Psoas muscle (tissue), 7 donors: ENCODE measurements at regions not wholly inside any gene's neighbourhood (a gene's known extent, or its start where the extent isn't known, plus 50 kb on each side); places are given as distances from the start of the nearest gene placed in this dataset.
A peak's percentile ranks its signal among the peaks of the same experiment; 100 is the strongest.

Source experiments
- ATAC-seq, 4 donors: fragments of 200-7000 bp; cut with Tn5 transposase; one replicate each; pipeline ENCODE4 v1.9.1; 2020; ENCODE audit warnings: moderate library complexity in 3 of 4, mild to moderate bottlenecking in 2 of 4
- DNase-seq, 2 donors: peaks; one replicate each; pipeline ENCODE4 v3.0.0-alpha.2; 2020
- H3K27ac ChIP-seq: fragments of 200-600 bp; one replicate; pipeline ENCODE4 v1.8.0; 2022
- H3K27me3 ChIP-seq, 3 donors: fragments of 200-600 bp in 1 of 3; one replicate each; pipeline versions ENCODE4 v1.6.1 to v1.8.0; 2013 to 2022; ENCODE audit warnings: low read length in 2 of 3, mild to moderate bottlenecking in 2 of 3, moderate library complexity in 1 of 3; ENCODE audit not compliant: insufficient read depth in 3 of 3
- H3K36me3 ChIP-seq, 2 donors: fragments of 200-600 bp in 1 of 2; one replicate each; pipeline versions ENCODE4 v1.6.1 to v1.8.0; 2013 to 2022; ENCODE audit warnings: low read depth in 1 of 2, mild to moderate bottlenecking in 1 of 2, moderate library complexity in 1 of 2; ENCODE audit not compliant: insufficient read depth in 1 of 2
- H3K4me1 ChIP-seq: fragments of 200-600 bp; one replicate; pipeline ENCODE4 v1.8.0; 2022
- H3K4me3 ChIP-seq: fragments of 200-600 bp; one replicate; pipeline ENCODE4 v1.8.0; 2022; ENCODE audit warnings: mild to moderate bottlenecking
- H3K9me3 ChIP-seq: fragments of 200-600 bp; one replicate; pipeline ENCODE4 v1.8.0; 2022
- WGBS, 3 donors: extraction: QIAGEN DNeasy Blood & Tissue Kit; methylation state at CpG; one replicate each; pipeline versions ENCODE4 v1.1.6 to v1.1.7; 2013; 5-methylcytosine and 5-hydroxymethylcytosine counted together
- intact Hi-C, 2 donors: fragments of 100-400 bp; cut with DNase I; formaldehyde crosslinking; loops; one replicate each; pipeline versions ENCODE4 v1.11.0 to v1.14.2; 2022
- TF ChIP-seq, protein P1 (sequence below): fragments of 200-600 bp; IDR thresholded peaks from one replicate; pipeline ENCODE4 v1.8.0; 2022; ENCODE audit warnings: antibody characterized with exemption
- donor health status: healthy with polysubstance abuse.
- donor health status: DM: no; HTN: no; CAD: no; lungs with moderate emphysema.
- donor health status: Bipolar disorder and iron deficiency.
- donor health status: healthy.
- donor health status: DM: yes; HTN: yes; CAD: no.
- donor health status: DM: no; HTN: no; CAD: no.
- donor health status: DM: yes; HTN: yes; CAD: no.

DNA sequence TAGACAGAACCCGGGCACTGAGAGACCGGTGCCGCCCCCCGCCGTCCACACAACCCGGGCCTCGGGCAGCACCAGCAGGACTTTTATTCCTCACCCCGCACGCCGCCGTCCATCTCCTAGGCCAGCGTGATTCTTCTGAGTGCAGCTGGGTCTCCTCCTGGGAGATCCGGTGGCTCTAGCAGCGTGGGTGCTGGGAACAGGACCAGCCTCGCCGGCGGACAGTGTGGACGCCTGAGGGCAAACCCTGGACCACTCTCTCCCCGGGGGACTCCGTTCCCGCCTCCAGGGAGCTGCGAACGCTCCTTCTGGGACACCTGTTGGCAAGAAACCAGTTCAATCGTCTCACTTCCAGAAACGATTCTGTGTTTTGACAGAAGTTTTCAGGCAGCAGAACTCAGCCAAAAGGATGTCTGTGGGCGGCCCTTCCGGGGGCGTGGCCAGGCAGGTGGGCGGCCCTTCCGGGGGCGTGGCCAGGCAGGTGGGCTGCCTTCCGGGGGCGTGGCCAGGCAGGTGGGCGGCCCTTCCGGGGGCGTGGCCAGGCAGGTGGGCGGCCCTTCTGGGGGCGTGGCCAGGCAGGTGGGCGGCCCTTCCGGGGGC is 130.7 kb downstream of the DLL1 start:
- Histone ChIP-seq H3K4me3 (no peak overlapping the region), H3K36me3 (no peaks in the 10 kb centered on the region), H3K9me3 (no peaks in the 10 kb centered on the region), H3K4me1 (peaks cover 3% of the 10 kb centered on the region), H3K27ac (no peak overlapping the region), H3K27me3 (no peaks in the 10 kb centered on the region)
- no peak for ATAC-seq
- WGBS, 3 donors, result 89 to 92% (median 91%) methylated on average over 32 to 40 of the region's 40 CpGs
- TF ChIP-seq, protein P1, sequence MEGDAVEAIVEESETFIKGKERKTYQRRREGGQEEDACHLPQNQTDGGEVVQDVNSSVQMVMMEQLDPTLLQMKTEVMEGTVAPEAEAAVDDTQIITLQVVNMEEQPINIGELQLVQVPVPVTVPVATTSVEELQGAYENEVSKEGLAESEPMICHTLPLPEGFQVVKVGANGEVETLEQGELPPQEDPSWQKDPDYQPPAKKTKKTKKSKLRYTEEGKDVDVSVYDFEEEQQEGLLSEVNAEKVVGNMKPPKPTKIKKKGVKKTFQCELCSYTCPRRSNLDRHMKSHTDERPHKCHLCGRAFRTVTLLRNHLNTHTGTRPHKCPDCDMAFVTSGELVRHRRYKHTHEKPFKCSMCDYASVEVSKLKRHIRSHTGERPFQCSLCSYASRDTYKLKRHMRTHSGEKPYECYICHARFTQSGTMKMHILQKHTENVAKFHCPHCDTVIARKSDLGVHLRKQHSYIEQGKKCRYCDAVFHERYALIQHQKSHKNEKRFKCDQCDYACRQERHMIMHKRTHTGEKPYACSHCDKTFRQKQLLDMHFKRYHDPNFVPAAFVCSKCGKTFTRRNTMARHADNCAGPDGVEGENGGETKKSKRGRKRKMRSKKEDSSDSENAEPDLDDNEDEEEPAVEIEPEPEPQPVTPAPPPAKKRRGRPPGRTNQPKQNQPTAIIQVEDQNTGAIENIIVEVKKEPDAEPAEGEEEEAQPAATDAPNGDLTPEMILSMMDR, result no peak
- DNase-seq, result no peak
- intact Hi-C loops, result loop anchor here in 1 of 2 donors (10.0 kb wide), 1 partner anchor 115 kb away; no protein-coding TSS in a partner anchor

DNA sequence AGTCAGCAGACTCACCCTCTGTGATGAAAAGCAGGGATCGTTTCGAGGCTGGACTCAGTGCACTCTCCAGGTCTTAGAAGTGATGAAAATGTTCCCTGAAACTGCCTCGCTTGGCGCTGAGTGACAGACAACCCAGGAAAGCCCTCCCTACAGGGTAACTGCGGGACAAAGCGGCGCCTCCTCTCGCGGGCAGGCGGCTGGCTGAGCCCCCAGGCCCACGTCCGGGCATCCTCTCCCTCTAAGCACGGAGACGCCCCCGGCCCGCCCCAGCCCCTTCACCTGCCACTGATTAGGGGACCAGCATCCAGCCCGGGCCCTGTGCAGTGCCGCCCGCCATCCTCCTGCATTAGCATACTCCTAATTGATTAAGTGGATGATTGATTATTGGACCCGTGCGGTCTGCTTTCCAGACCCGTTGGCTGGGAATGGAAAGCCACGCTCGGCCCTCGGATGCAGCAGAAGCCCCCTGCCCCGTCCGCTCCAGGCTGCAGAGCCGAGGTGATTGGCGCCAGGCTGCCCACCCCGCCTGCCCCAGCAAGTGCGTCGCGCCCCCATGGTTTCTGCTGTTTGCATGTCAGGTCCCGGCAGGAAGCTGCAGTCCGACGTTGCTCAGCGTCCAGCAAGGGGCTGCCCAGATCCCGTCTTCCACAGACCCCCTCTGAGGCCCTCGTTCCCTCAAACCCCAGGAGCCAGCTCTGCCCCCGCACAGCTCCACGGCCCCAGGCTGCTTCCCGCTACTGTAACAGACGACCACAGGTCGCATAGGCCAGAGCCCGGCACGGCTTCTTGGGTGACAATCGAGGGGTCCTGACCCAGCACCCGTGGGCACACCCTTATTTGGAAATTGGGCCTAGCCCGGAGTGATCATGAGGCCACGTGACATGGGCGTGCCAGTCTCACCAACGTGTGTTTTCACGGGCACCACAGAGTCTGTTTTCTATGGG is 131.6 kb downstream of the DLL1 start:
- TF ChIP-seq, protein P1, result no peak
- Histone ChIP-seq H3K4me1 (no peaks in the 10 kb centered on the region), H3K27me3 (no peaks in the 10 kb centered on the region), H3K9me3 (no peaks in the 10 kb centered on the region), H3K4me3 (no peak overlapping the region), H3K27ac (no peak overlapping the region), H3K36me3 (no peaks in the 10 kb centered on the region)
- DNase-seq (peak in 1 of 2 donors; percentile 51), ATAC-seq (no peak)
- 88 to 90% (median 89%) methylated on average over 49 to 53 of the region's 53 CpGs for WGBS, 3 donors
- intact Hi-C loops, result no loop called here

DNA sequence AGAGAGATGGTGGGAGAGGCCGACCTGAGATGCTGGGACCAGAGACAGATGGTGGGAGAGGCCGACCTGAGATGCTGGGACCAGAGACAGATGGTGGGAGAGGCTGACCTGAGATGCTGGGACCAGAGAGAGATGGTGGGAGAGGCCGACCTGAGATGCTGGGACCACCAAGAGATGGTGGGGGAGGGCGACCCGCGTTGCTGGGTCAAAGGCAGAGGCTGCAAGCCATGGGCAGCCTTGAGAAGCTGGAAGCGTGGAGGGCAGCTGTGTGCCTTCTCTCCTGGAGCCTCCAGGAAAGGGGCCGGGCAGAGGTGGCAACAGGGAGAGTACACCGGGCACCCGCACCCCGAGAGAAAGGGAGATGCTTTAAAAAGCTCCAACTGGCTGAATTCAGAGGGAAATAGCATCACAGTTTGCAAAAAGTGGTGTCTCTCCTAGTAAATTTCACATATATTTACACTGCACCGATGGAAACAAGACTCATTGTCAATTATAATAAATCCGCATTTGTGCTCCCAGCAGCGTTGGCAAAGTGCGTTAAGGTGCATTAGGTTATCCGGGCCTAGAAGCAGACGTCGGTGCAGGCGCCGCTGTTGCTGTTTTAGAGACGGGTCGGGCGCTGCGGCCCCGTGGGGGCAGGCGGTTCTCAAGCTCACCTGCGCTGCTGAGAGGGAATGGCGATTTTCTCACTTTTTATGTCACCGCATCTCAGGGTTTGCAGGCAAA is 132.4 kb downstream of the DLL1 start:
- DNase-seq (peak in 1 of 2 donors; percentile 12), ATAC-seq (no peak)
- H3K27ac ChIP-seq, result no peak overlapping the region
- H3K9me3 ChIP-seq, result no peaks in the 10 kb centered on the region
- no peak overlapping the region for H3K4me3 ChIP-seq
- TF ChIP-seq, protein P1, result no peak
- 88 to 91% (median 89%) methylated on average over 29 of the region's 29 CpGs for WGBS, 3 donors
- no peaks in the 10 kb centered on the region for H3K36me3 ChIP-seq
- intact Hi-C loops, result no loop called here
- peaks cover 2% of the 10 kb centered on the region for H3K4me1 ChIP-seq
- H3K27me3 ChIP-seq, result no peaks in the 10 kb centered on the region

DNA sequence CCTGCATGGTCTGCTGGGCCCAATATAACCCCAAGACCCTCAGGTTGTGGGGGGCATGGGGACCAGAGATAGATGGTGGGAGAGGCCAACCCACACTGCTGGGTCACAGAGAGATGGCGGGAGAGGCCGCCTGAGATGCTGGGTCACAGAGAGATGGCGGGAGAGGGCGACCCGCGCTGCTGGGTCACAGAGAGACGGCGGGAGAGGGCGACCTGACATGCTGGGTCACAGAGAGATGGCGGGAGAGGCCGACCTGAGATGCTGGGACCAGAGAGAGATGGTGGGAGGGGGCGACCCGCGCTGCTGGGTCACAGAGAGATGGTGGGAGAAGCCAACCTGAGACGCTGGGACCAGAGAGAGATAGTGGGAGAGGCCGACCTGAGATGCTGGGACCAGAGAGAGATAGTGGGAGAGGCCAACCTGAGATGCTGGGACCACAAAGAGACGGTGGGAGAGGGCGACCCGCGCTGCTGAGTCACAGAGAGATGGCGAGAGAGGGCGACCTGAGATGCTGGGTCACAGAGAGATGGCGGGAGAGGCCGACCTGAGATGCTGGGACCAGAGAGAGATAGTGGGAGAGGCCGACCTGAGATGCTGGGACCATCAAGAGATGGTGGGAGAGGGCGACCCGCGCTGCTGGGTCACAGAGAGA is 133.2 kb downstream of the DLL1 start:
- H3K27ac ChIP-seq, result no peak overlapping the region
- intact Hi-C loops, result no loop called here
- no peaks in the 10 kb centered on the region for H3K36me3 ChIP-seq
- H3K27me3 ChIP-seq, result no peaks in the 10 kb centered on the region
- no peaks in the 10 kb centered on the region for H3K9me3 ChIP-seq
- ATAC-seq (no peak), DNase-seq (peak in 1 of 2 donors; percentile 35)
- peaks cover 8% of the 10 kb centered on the region for H3K4me1 ChIP-seq
- 85 to 94% (median 89%) methylated on average over 28 of the region's 28 CpGs for WGBS, 3 donors
- H3K4me3 ChIP-seq, result no peak overlapping the region
- TF ChIP-seq, protein P1, result no peak
